ENCODE measurements at regions not wholly inside any gene's neighbourhood (a gene's known extent, or its start where the extent isn't known, plus 50 kb on each side); places are given as distances from the start of the nearest gene placed in this dataset.

GRCh38 chr4:132981611-132982010 is 167.5 kb upstream of the PCDH10 start:
- Histone ChIP-seq H3K18ac (ENCODE audit: insufficient read length, low read depth, low read length) (no peak overlapping the region), H4K20me1 (ENCODE audit: control insufficient read depth, insufficient read depth, insufficient read length) (no peaks in the 10 kb centered on the region), H3K4ac (ENCODE audit: low read depth, low read length) (no peak overlapping the region), H2BK20ac (ENCODE audit: low read depth, low read length, poor library complexity, severe bottlenecking) (no peak overlapping the region), H3K14ac (ENCODE audit: insufficient read depth, low read length) (no peak overlapping the region), H3K9me3 (ENCODE audit: control insufficient read depth, low read depth, low read length) (no peaks in the 10 kb centered on the region), H3K27ac (ENCODE audit: insufficient read length, low read depth, low read length) (peak overlapping the region; percentile 74), H4K5ac (ENCODE audit: insufficient read length, low read depth, low read length) (no peak overlapping the region), H3K23ac (ENCODE audit: insufficient read length, low read depth, low read length) (no peak overlapping the region), H2BK12ac (ENCODE audit: insufficient read length, low read depth, low read length) (no peak overlapping the region), H2BK120ac (ENCODE audit: low read depth, low read length, poor library complexity, severe bottlenecking) (no peak overlapping the region), H2AK5ac (ENCODE audit: insufficient read length, low read length) (no peak overlapping the region), H3K4me2 (ENCODE audit: insufficient read depth, insufficient read length, low read length) (no peak overlapping the region), H3K56ac (ENCODE audit: insufficient read length, low read depth, low read length) (no peak overlapping the region), H3K79me1 (ENCODE audit: insufficient read depth, low read depth, low read length, poor library complexity, severe bottlenecking) (no peaks in the 10 kb centered on the region), H4K8ac (replicated peaks; ENCODE audit: insufficient read length, low read depth, low read length) (no peak overlapping the region), H2BK5ac (ENCODE audit: insufficient read length, low read length) (no peak overlapping the region), H4K91ac (ENCODE audit: insufficient read length, low read depth, low read length) (no peak overlapping the region), H3K4me1 (ENCODE audit: insufficient read depth, low read length) (peaks cover 4% of the 10 kb centered on the region; the same call in 1 of the 2 replicates), H3K23me2 (ENCODE audit: insufficient read length, low read depth, low read length, poor library complexity, severe bottlenecking) (no peaks in the 10 kb centered on the region), H3K27me3 (ENCODE audit: insufficient read depth, low read length) (no peaks in the 10 kb centered on the region), H3K79me2 (ENCODE audit: insufficient read depth, low read length) (no peaks in the 10 kb centered on the region), H2AFZ (ENCODE audit: low read length) (no peak overlapping the region), H3T11ph (ENCODE audit: low read length) (no peak overlapping the region), H3K9ac (ENCODE audit: extremely low read depth, insufficient read length, low read length) (no peak overlapping the region), H2BK15ac (ENCODE audit: low read depth, low read length) (no peak overlapping the region)
- Mint-ChIP-seq H3K4me3 (no peak overlapping the region; a peak in 1 of 5 replicates), H3K36me3 (ENCODE audit: insufficient read depth in 1 of 3, low read depth in 3 of 3) (no peaks in the 10 kb centered on the region), H3K27ac (peak overlapping the region; percentile 93 to 95 (median 94); a peak in 6 of 7 replicates), H3K9me3 (no peaks in the 10 kb centered on the region), H3K4me1 (peaks cover 24 to 27% of the 10 kb centered on the region in 2 experiments), H3K27me3 (ENCODE audit: low read depth) (no peaks in the 10 kb centered on the region)
- TF ChIP-seq CTCF (conservative IDR thresholded peaks at IDR 0.05): no peak
- WGBS (ENCODE audit: extremely low coverage, insufficient read length, low lambda C conversion rate): no CpG with 5 or more reads among the region's 1 CpG
- peak; percentile 32 for DNase-seq
